ENCODE measurements at regions not wholly inside any gene's neighbourhood (a gene's known extent, or its start where the extent isn't known, plus 50 kb on each side); places are given as distances from the start of the nearest gene placed in this dataset.

DNA sequence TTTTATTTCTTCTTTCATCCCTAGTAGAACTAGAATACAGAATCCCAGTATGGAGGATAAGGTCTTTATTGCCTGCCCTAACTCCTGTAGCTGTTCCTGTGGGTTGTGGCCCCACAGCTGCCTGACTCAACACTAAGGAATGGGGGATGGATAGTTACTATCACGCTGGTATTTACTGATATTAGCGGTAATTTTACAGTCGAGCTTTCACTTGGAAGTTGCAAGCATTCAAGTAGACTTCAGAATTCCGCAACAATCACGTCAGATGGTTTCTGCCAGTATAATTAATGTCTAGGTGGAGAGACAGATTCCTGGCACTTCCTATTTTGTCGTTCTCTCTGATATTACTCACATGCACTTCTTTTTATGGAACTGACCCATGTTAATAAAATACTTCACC lies 489.8 kb downstream of the PABPC4L start:
- DNase-seq (ENCODE audit: low spot score in 2 of 2): no peak
- H3K27me3 ChIP-seq: no peaks in the 10 kb centered on the region
- H3K36me3 ChIP-seq: no peaks in the 10 kb centered on the region
- no peak overlapping the region for H3K27ac ChIP-seq
- no peaks in the 10 kb centered on the region for H3K4me1 ChIP-seq
- no peak overlapping the region for H3K4me3 ChIP-seq
- peaks cover 0 to 11% (median 0%) of the 10 kb centered on the region in 4 donors for H3K9me3 ChIP-seq
- TF ChIP-seq, protein P1, sequence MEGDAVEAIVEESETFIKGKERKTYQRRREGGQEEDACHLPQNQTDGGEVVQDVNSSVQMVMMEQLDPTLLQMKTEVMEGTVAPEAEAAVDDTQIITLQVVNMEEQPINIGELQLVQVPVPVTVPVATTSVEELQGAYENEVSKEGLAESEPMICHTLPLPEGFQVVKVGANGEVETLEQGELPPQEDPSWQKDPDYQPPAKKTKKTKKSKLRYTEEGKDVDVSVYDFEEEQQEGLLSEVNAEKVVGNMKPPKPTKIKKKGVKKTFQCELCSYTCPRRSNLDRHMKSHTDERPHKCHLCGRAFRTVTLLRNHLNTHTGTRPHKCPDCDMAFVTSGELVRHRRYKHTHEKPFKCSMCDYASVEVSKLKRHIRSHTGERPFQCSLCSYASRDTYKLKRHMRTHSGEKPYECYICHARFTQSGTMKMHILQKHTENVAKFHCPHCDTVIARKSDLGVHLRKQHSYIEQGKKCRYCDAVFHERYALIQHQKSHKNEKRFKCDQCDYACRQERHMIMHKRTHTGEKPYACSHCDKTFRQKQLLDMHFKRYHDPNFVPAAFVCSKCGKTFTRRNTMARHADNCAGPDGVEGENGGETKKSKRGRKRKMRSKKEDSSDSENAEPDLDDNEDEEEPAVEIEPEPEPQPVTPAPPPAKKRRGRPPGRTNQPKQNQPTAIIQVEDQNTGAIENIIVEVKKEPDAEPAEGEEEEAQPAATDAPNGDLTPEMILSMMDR (IDR thresholded peaks at IDR 0.05): no peak
- TF ChIP-seq POLR2A (IDR thresholded peaks at IDR 0.05): no peak
- no peak for TF ChIP-seq EP300 (IDR thresholded peaks at IDR 0.05)
- WGBS, 2 donors: 87 to 90% methylated on average over 6 of the region's 6 CpGs

DNA sequence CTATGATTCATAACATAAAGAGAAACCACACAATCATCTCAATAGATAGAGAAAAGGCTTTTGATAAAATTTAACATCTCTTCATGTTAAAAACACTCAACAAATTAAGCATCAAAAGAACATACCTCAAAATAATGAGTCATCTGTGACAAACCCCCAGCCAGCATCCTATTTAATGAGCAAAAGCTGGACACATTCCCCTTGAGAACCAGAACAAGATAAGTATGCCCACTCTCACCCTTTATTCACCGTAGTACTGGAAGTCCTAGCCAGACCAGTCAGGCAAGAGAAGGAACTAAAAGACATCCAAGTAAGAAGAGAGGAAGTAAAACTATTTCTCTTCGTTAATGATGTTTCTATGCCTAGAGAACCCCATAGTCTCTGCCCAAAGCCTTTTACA lies 507.2 kb downstream of the PABPC4L start:
- Histone ChIP-seq H3K36me3 (no peaks in the 10 kb centered on the region), H3K27me3 (no peaks in the 10 kb centered on the region), H3K27ac (no peak overlapping the region), H3K4me1 (no peaks in the 10 kb centered on the region), H3K9me3 (no peaks in the 10 kb centered on the region), H3K4me3 (no peak overlapping the region)
- 74 to 78% methylated on average over 2 of the region's 2 CpGs for WGBS, 2 donors
- TF ChIP-seq, protein P1 (IDR thresholded peaks at IDR 0.05): no peak
- TF ChIP-seq POLR2A (IDR thresholded peaks at IDR 0.05): no peak
- no peak for TF ChIP-seq EP300 (IDR thresholded peaks at IDR 0.05)
- no peak for DNase-seq (ENCODE audit: low spot score in 2 of 2)

GRCh38 chr4:133683967-133684366 lies 517.6 kb downstream of the PABPC4L start:
- H3K9me3 ChIP-seq: no peaks in the 10 kb centered on the region
- H3K4me3 ChIP-seq: no peak overlapping the region
- no peak overlapping the region for H3K27ac ChIP-seq
- no peaks in the 10 kb centered on the region for H3K27me3 ChIP-seq
- H3K4me1 ChIP-seq: no peaks in the 10 kb centered on the region
- no peaks in the 10 kb centered on the region for H3K36me3 ChIP-seq
- DNase-seq (ENCODE audit: low spot score in 2 of 2): no peak
- no peak for TF ChIP-seq POLR2A (IDR thresholded peaks at IDR 0.05)
- TF ChIP-seq, protein P1 (IDR thresholded peaks at IDR 0.05): no peak
- no peak for TF ChIP-seq EP300 (IDR thresholded peaks at IDR 0.05)
- 86 to 89% methylated on average over 6 of the region's 6 CpGs for WGBS, 2 donors

DNA sequence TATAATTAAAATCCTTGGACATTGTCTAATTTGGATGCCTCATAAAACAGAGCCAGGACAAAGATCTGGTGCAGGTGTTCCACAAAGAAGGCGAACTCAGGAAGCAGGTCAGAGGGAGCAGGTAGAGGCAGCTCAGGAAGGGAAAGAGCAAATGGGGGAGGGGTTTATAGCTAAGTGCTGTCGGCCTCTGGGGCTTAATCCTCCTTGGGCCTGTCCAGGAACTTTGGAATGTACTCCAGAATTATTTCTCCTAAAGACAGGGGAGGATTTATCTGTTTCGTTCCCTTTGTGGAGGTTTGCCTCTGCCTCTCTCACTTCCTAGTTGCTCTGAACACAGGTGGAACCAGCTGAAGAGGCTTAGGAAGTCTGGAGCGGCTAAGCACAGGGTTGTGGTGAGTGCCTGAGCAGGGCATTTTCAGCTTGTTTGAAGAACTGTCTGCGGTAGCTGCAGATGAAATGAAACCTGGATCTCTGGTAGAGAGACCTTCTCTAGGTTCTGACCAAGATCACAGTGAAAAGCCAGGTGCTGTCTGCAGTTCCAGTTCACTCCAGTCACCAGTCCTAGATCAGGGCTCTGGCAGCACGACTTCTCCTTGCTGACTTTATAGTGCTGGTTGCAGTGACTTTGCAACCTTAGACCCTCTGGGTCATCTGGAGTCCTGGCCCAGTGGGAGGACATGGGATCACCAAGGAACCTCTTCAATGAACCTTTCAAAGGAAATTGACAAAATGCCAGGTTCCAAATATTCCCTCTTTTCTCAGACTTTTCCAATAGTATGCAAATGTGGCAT lies 519.2 kb downstream of the PCDH10 start:
- TF ChIP-seq POLR2A (IDR thresholded peaks at IDR 0.05) (no peak), EP300 (IDR thresholded peaks at IDR 0.05) (no peak)
- TF ChIP-seq, protein P1 (IDR thresholded peaks at IDR 0.05): no peak
- Histone ChIP-seq H3K9me3 (peaks cover 0 to 5% (median 0%) of the 10 kb centered on the region in 4 donors), H3K4me3 (no peak overlapping the region), H3K4me1 (no peaks in the 10 kb centered on the region), H3K36me3 (no peaks in the 10 kb centered on the region), H3K27me3 (no peaks in the 10 kb centered on the region), H3K27ac (no peak overlapping the region)
- DNase-seq (ENCODE audit: low spot score in 2 of 2): no peak
- WGBS, 2 donors: 42 to 58% methylated on average over 6 of the region's 6 CpGs

DNA sequence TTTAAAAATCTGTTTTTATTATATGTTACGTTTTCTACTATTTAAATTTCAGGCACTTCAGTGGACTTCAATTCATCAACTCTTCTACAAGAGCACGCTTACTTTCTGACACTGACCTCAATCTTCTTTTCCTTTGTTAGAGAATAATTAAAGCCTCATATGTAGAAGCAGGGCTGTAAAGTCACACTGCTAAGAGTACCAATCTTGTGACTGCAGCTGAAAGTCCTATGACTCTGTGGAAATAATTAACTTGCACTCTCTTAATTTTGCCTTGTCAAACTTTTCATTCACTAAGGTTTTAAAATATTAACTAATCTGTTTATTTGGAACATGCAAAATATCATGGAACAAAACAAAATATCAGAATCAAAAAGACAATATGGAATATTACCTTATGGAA lies 498.1 kb downstream of the PCDH10 start:
- DNase-seq (ENCODE audit: low spot score in 2 of 2): no peak
- H3K27ac ChIP-seq: no peak overlapping the region
- H3K4me3 ChIP-seq: no peak overlapping the region
- no peaks in the 10 kb centered on the region for H3K27me3 ChIP-seq
- no peaks in the 10 kb centered on the region for H3K9me3 ChIP-seq
- no peaks in the 10 kb centered on the region for H3K4me1 ChIP-seq
- no peaks in the 10 kb centered on the region for H3K36me3 ChIP-seq
- WGBS, 2 donors: 51 to 60% methylated on average over 2 of the region's 2 CpGs
- TF ChIP-seq EP300 (IDR thresholded peaks at IDR 0.05) (no peak), POLR2A (IDR thresholded peaks at IDR 0.05) (no peak)
- TF ChIP-seq, protein P1 (IDR thresholded peaks at IDR 0.05): no peak

All from tibial nerve (tissue), 4 donors.